ENCODE measurements at regions not wholly inside any gene's neighbourhood (a gene's known extent, or its start where the extent isn't known, plus 50 kb on each side); places are given as distances from the start of the nearest gene placed in this dataset.

- Histone ChIP-seq H3K36me3 (ENCODE audit: insufficient read depth, low read length) (no peaks in the 10 kb centered on the region), H4K20me1 (ENCODE audit: insufficient read depth) (no peaks in the 10 kb centered on the region), H3K4me3 (ENCODE audit: low read length) (no peak overlapping the region), H3K4me2 (ENCODE audit: low read length) (no peak overlapping the region), H2AFZ (ENCODE audit: low read depth, low read length) (no peak overlapping the region), H3K27ac (ENCODE audit: low read length) (no peak overlapping the region), H3K9me2 (ENCODE audit: insufficient read depth, low read length) (no peaks in the 10 kb centered on the region), H3F3A (ENCODE audit: insufficient read depth, low read length, poor library complexity, severe bottlenecking) (no peaks in the 10 kb centered on the region), H3K9me3 (ENCODE audit: low read length) (no peaks in the 10 kb centered on the region), H3K9ac (ENCODE audit: low read length) (no peak overlapping the region), H3K79me2 (replicated peaks; ENCODE audit: insufficient read depth, low read length) (no peaks in the 10 kb centered on the region), H3K27me3 (ENCODE audit: insufficient read depth, low read depth, low read length) (no peaks in the 10 kb centered on the region)
- TF ChIP-seq EZH2 (IDR thresholded peaks at IDR 0.05; ENCODE audit: borderline replicate concordance, insufficient read depth, low read length, poor library complexity, severe bottlenecking) (no peak), RAD21 (conservative IDR thresholded peaks at IDR 0.05) (no peak), POLR2AphosphoS5 (IDR thresholded peaks at IDR 0.05) (no peak)
These were observed 71.0 kb upstream of the PLXNA4 start for GRCh38 chr7:132647311-132647710.

DNA sequence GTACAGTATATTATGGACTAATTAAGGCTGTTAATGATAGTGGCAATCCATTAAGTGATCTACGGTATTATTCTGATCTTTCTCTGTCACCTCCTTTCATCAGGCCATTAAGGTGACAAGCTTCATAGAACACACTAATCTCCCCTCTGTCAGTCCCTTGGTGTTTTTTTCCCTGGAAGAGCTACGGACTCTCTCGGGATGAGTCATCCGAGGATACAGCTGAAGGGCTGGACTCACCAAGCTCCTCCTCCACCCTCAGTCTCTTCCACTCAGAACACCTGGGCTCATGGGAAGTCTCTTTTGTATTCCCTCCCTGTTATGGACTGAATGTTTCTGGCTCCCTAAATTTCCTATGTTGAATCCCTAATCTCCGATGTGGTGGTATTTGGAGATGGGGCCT, 69.8 kb upstream of the PLXNA4 start:
- no peak overlapping the region for H2AFZ ChIP-seq (ENCODE audit: low read depth, low read length)
- H3F3A ChIP-seq (ENCODE audit: insufficient read depth, low read length, poor library complexity, severe bottlenecking): no peaks in the 10 kb centered on the region
- H3K36me3 ChIP-seq (ENCODE audit: insufficient read depth, low read length): no peaks in the 10 kb centered on the region
- H3K27me3 ChIP-seq (ENCODE audit: insufficient read depth, low read depth, low read length): no peaks in the 10 kb centered on the region
- no peak overlapping the region for H3K9ac ChIP-seq (ENCODE audit: low read length)
- no peaks in the 10 kb centered on the region for H3K9me3 ChIP-seq (ENCODE audit: low read length)
- no peaks in the 10 kb centered on the region for H4K20me1 ChIP-seq (ENCODE audit: insufficient read depth)
- H3K27ac ChIP-seq (ENCODE audit: low read length): no peak overlapping the region
- no peak overlapping the region for H3K4me2 ChIP-seq (ENCODE audit: low read length)
- H3K79me2 ChIP-seq (replicated peaks; ENCODE audit: insufficient read depth, low read length): no peaks in the 10 kb centered on the region
- no peaks in the 10 kb centered on the region for H3K9me2 ChIP-seq (ENCODE audit: insufficient read depth, low read length)
- TF ChIP-seq SMC3 (conservative IDR thresholded peaks at IDR 0.05; ENCODE audit: poor library complexity): no peak
- no peak overlapping the region for H3K4me3 ChIP-seq (ENCODE audit: low read length)

DNA sequence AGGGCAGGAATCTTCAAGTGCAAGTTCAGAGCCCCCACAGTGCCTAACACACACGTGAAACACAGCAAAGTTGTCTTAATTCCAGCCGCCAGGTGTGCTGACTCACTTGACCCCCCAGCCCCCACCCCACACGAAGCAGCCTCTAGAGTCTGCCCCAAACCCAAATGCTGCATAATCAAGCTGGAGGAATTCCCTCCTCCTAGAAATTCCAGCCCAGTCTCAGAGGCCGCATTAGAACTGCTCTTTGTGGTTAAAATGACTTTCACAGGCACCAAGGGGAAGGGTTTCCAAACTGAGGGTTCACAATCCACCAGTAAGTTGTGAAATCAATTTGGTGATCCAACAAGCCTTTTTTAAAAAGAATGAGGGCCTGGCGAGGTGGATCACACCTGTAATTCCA, 67.0 kb upstream of the PLXNA4 start:
- Histone ChIP-seq H3K4me3 (ENCODE audit: low read length) (no peak overlapping the region), H3F3A (ENCODE audit: insufficient read depth, low read length, poor library complexity, severe bottlenecking) (no peaks in the 10 kb centered on the region), H2AFZ (ENCODE audit: low read depth, low read length) (no peak overlapping the region), H3K9me2 (ENCODE audit: insufficient read depth, low read length) (no peaks in the 10 kb centered on the region), H4K20me1 (ENCODE audit: insufficient read depth) (no peaks in the 10 kb centered on the region), H3K9ac (ENCODE audit: low read length) (no peak overlapping the region), H3K27ac (ENCODE audit: low read length) (no peak overlapping the region), H3K79me2 (replicated peaks; ENCODE audit: insufficient read depth, low read length) (no peaks in the 10 kb centered on the region), H3K4me2 (ENCODE audit: low read length) (no peak overlapping the region), H3K9me3 (ENCODE audit: low read length) (no peaks in the 10 kb centered on the region), H3K36me3 (ENCODE audit: insufficient read depth, low read length) (no peaks in the 10 kb centered on the region), H3K27me3 (ENCODE audit: insufficient read depth, low read depth, low read length) (no peaks in the 10 kb centered on the region)
- TF ChIP-seq MXI1 (conservative IDR thresholded peaks at IDR 0.05; ENCODE audit: poor library complexity, severe bottlenecking): no peak
- no peak for TF ChIP-seq POLR2AphosphoS5 (IDR thresholded peaks at IDR 0.05)
- no peak for TF ChIP-seq RAD21 (conservative IDR thresholded peaks at IDR 0.05)
- no peak for TF ChIP-seq TAF1 (IDR thresholded peaks at IDR 0.05; ENCODE audit: low read depth)
- TF ChIP-seq CTCF (IDR thresholded peaks at IDR 0.05; ENCODE audit: poor library complexity, severe bottlenecking): no peak

- no peaks in the 10 kb centered on the region for H3K79me2 ChIP-seq (replicated peaks; ENCODE audit: insufficient read depth, low read length)
- no peak overlapping the region for H3K4me3 ChIP-seq (ENCODE audit: low read length)
- no peaks in the 10 kb centered on the region for H3K9me3 ChIP-seq (ENCODE audit: low read length)
- no peaks in the 10 kb centered on the region for H3K27me3 ChIP-seq (ENCODE audit: insufficient read depth, low read depth, low read length)
- no peak overlapping the region for H3K9ac ChIP-seq (ENCODE audit: low read length)
- H3F3A ChIP-seq (ENCODE audit: insufficient read depth, low read length, poor library complexity, severe bottlenecking): no peaks in the 10 kb centered on the region
- H4K20me1 ChIP-seq (ENCODE audit: insufficient read depth): no peaks in the 10 kb centered on the region
- TF ChIP-seq RAD21 (conservative IDR thresholded peaks at IDR 0.05): no peak
- no peak for TF ChIP-seq EZH2 (IDR thresholded peaks at IDR 0.05; ENCODE audit: borderline replicate concordance, insufficient read depth, low read length, poor library complexity, severe bottlenecking)
- no peak for TF ChIP-seq SMC3 (conservative IDR thresholded peaks at IDR 0.05; ENCODE audit: poor library complexity)
- no peak for TF ChIP-seq TAF1 (IDR thresholded peaks at IDR 0.05; ENCODE audit: low read depth)
- TF ChIP-seq POLR2AphosphoS5 (IDR thresholded peaks at IDR 0.05): no peak
- TF ChIP-seq, protein P1, sequence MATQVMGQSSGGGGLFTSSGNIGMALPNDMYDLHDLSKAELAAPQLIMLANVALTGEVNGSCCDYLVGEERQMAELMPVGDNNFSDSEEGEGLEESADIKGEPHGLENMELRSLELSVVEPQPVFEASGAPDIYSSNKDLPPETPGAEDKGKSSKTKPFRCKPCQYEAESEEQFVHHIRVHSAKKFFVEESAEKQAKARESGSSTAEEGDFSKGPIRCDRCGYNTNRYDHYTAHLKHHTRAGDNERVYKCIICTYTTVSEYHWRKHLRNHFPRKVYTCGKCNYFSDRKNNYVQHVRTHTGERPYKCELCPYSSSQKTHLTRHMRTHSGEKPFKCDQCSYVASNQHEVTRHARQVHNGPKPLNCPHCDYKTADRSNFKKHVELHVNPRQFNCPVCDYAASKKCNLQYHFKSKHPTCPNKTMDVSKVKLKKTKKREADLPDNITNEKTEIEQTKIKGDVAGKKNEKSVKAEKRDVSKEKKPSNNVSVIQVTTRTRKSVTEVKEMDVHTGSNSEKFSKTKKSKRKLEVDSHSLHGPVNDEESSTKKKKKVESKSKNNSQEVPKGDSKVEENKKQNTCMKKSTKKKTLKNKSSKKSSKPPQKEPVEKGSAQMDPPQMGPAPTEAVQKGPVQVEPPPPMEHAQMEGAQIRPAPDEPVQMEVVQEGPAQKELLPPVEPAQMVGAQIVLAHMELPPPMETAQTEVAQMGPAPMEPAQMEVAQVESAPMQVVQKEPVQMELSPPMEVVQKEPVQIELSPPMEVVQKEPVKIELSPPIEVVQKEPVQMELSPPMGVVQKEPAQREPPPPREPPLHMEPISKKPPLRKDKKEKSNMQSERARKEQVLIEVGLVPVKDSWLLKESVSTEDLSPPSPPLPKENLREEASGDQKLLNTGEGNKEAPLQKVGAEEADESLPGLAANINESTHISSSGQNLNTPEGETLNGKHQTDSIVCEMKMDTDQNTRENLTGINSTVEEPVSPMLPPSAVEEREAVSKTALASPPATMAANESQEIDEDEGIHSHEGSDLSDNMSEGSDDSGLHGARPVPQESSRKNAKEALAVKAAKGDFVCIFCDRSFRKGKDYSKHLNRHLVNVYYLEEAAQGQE (IDR thresholded peaks at IDR 0.05; ENCODE audit: borderline replicate concordance): no peak
- no peak overlapping the region for H3K27ac ChIP-seq (ENCODE audit: low read length)
- no peaks in the 10 kb centered on the region for H3K36me3 ChIP-seq (ENCODE audit: insufficient read depth, low read length)
- H3K4me2 ChIP-seq (ENCODE audit: low read length): no peak overlapping the region
- H2AFZ ChIP-seq (ENCODE audit: low read depth, low read length): no peak overlapping the region
- H3K9me2 ChIP-seq (ENCODE audit: insufficient read depth, low read length): no peaks in the 10 kb centered on the region
These were observed 65.0 kb upstream of the PLXNA4 start for GRCh38 chr7:132641238-132641637.

Measured in neural cell (in vitro differentiated cells).